ENCODE measurements at regions not wholly inside any gene's neighbourhood (a gene's known extent, or its start where the extent isn't known, plus 50 kb on each side); places are given as distances from the start of the nearest gene placed in this dataset.

- TF ChIP-seq RAD21 (IDR thresholded peaks at IDR 0.05; ENCODE audit: low read depth) (no peak), REST (IDR thresholded peaks at IDR 0.05; ENCODE audit: low read depth) (no peak), YY1 (IDR thresholded peaks at IDR 0.05; ENCODE audit: low read depth) (no peak), EP300 (IDR thresholded peaks at IDR 0.05; ENCODE audit: borderline replicate concordance) (no peak), CREB1 (IDR thresholded peaks at IDR 0.05; ENCODE audit: low read depth) (no peak), MAX (IDR thresholded peaks at IDR 0.05) (no peak), FOXM1 (IDR thresholded peaks at IDR 0.05; ENCODE audit: borderline replicate concordance, low read depth) (no peak), EGR1 (IDR thresholded peaks at IDR 0.05) (no peak), TAF1 (IDR thresholded peaks at IDR 0.05; ENCODE audit: low read depth) (no peak), USF1 (IDR thresholded peaks at IDR 0.05) (no peak), ZBTB7A (IDR thresholded peaks at IDR 0.05; ENCODE audit: low read depth) (no peak), CEBPB (IDR thresholded peaks at IDR 0.05) (no peak), TCF12 (IDR thresholded peaks at IDR 0.05; ENCODE audit: low read depth) (no peak)
Measured at GRCh38 chr1:214882616-214883015, 199.9 kb upstream of the KCNK2 start.

Measured in Ishikawa (cell line).